GM10248 (cell line): ENCODE measurements at regions not wholly inside any gene's neighbourhood (a gene's known extent, or its start where the extent isn't known, plus 50 kb on each side); places are given as distances from the start of the nearest gene placed in this dataset.

Experiments used
- CTCF ChIA-PET: fragments of 300-600 bp; sonication (Branson Sonifier 250); formaldehyde crosslinking; extraction: SDS; loops from one replicate; lab custom pipeline; 2021; ENCODE audit warnings: antibody characterized with exemption; lab: Yijun Ruan, JAX
- POLR2A ChIA-PET: fragments of 350-650 bp; sonication (Branson Sonifier 250); formaldehyde crosslinking; extraction: SDS; loops from one replicate; lab custom pipeline; 2020; ENCODE audit warnings: antibody characterized with exemption; lab: Yijun Ruan, JAX
- DNase-seq: peaks from one replicate; pipeline ENCODE4 v3.0.0; 2012; ENCODE audit errors: extremely low spot score
- CTCF ChIP-seq: IDR thresholded peaks from 2 replicates; pipeline ENCODE4 v1.5.1; 2012; ENCODE audit warnings: mild to moderate bottlenecking, low read depth; ENCODE audit errors: extremely low read depth, missing control alignments, control extremely low read depth

- DNase-seq, result no peak
- ChIA-PET CTCF (interaction anchor here (1.1 to 1.2 kb wide), 3 partner anchors 9 to 18 kb away, joined by 3 to 5 read pairs (median 4); no protein-coding TSS in a partner anchor), POLR2A (no interaction called here)
- no peak for TF ChIP-seq CTCF
Measured at GRCh38 chr5:4928409-4928808, 211.7 kb upstream of the ADAMTS16 start.

GRCh38 chr5:4929092-4929655 lies 211.0 kb upstream of the ADAMTS16 start:
- no peak for DNase-seq
- TF ChIP-seq CTCF, result no peak
- CTCF ChIA-PET, result interaction anchor here (1.1 kb wide), 1 partner anchor 13 kb away, joined by 5 read pairs; no protein-coding TSS in a partner anchor
- POLR2A ChIA-PET, result no interaction called here

DNA sequence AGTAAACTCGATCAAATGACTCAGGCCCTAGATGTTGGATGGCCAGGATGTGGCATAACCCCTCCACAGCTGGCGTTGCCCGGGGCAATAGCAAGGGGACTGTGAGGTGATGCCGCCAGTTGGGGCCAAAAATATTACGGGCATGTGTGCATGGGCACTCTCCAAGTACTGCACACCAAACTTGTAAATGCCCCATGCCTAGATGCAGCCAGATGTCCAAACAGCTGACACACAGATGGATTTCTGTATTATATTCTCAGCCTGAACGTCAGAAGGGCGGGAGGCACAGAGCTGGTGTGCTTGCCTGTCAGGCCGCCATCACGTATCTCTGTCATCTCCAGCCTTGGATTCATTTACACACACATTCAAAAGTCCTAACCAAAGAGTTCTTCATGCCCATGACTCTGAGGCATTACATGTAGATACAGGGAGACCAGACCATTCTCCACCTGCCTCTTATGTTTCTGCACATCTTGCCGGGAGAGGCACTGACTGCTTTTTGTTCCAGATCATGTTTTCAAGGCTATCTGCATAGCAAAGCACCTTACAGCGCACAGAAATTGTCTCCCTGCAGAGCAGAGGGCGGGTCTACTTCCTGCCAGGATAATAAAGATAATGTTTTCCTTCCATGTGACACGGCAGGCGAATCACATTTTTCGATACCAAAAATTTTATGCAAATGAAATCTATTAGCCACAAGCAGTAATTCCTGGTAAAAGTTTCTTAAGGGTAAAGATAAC lies 200.9 kb upstream of the ADAMTS16 start:
- CTCF ChIA-PET, result interaction anchor here (0.8 kb wide), 1 partner anchor 59 kb away, joined by 5 read pairs; no protein-coding TSS in a partner anchor
- DNase-seq, result no peak
- TF ChIP-seq CTCF, result no peak
- POLR2A ChIA-PET, result no interaction called here

GRCh38 chr5:4941161-4941560 lies 199.0 kb upstream of the ADAMTS16 start:
- DNase-seq, result no peak
- CTCF ChIA-PET, result interaction anchor here (0.8 to 2.2 kb wide), 12 partner anchors 10 to 514 kb away, joined by 3 to 16 read pairs (median 5); no protein-coding TSS in a partner anchor
- TF ChIP-seq CTCF, result no peak

GRCh38 chr5:4941957-4942830 lies 197.9 kb upstream of the ADAMTS16 start:
- TF ChIP-seq CTCF, result peak; percentile 86
- POLR2A ChIA-PET, result no interaction called here
- CTCF ChIA-PET, result interaction anchor here (0.6 to 2.2 kb wide), 18 partner anchors 9 to 513 kb away, joined by 3 to 16 read pairs (median 4); no protein-coding TSS in a partner anchor
- DNase-seq, result peak; percentile 44

More at GRCh38 chr5:4941161-4941560, 199.0 kb upstream of the ADAMTS16 start:
- POLR2A ChIA-PET, result no interaction called here

DNA sequence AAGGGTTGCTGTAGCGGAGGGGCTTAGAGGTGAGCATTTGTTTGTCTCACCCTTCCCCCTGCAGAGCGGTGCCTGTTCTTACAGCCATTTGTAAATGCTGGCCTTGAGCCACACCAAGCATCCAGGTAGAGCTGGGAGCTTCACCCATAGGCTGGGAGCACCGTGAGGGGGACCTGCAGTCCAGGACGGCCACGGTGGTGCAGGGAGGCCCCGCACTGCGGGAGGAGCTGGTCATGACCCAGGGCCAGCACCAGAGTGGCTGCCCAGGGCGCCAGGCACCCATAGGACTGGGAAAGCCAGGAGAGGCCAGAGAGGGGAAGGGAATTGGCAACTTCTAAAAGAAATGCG lies 197.3 kb upstream of the ADAMTS16 start:
- DNase-seq, result no peak
- TF ChIP-seq CTCF, result no peak
- ChIA-PET POLR2A (no interaction called here), CTCF (interaction anchor here (0.7 to 1.8 kb wide), 8 partner anchors 8 to 88 kb away, joined by 3 to 16 read pairs (median 4); no protein-coding TSS in a partner anchor)
